ENCODE measurements at regions not wholly inside any gene's neighbourhood (a gene's known extent, or its start where the extent isn't known, plus 50 kb on each side); places are given as distances from the start of the nearest gene placed in this dataset.

- TF ChIP-seq EP300 (IDR thresholded peaks at IDR 0.05) = no peak
- TF ChIP-seq CTCF (IDR thresholded peaks at IDR 0.05) = no peak
- no peak for TF ChIP-seq POLR2A (IDR thresholded peaks at IDR 0.05)
Observed at GRCh38 chr6:50202766-50203165, 153.0 kb upstream of the DEFB112 start.
